ENCODE measurements at regions not wholly inside any gene's neighbourhood (a gene's known extent, or its start where the extent isn't known, plus 50 kb on each side); places are given as distances from the start of the nearest gene placed in this dataset.

- TF ChIP-seq POLR2AphosphoS5 (IDR thresholded peaks at IDR 0.05; ENCODE audit: low read depth, low read length) (no peak), REST (IDR thresholded peaks at IDR 0.05; ENCODE audit: insufficient read depth in 1 of 2, low read depth in 2 of 2, low read length in 2 of 2) (no peak), TAF1 (IDR thresholded peaks at IDR 0.05; ENCODE audit: borderline replicate concordance, insufficient read depth, low read length) (no peak)
Measured at GRCh38 chr12:84412226-84412625, 500.4 kb downstream of the SLC6A15 start.

All from PFSK-1 (cell line).